OCI-LY3 (cell line): ENCODE measurements at regions not wholly inside any gene's neighbourhood (a gene's known extent, or its start where the extent isn't known, plus 50 kb on each side); places are given as distances from the start of the nearest gene placed in this dataset.

Source experiments
- H2AFZ ChIP-seq: fragments of 200-600, 300-600 bp; shearing (Covaris generic); 2 replicates; pipeline ENCODE4 v1.6.0; 2014; ENCODE audit warnings: antibody characterized with exemption, low read depth, low read length
- H3K27ac ChIP-seq: fragments of 200-600, 300-600 bp; sonication (generic); 2 replicates; pipeline ENCODE4 v1.5.1; 2014; ENCODE audit warnings: mild to moderate bottlenecking, low read length, moderate library complexity, mixed read lengths
- H3K27me3 ChIP-seq: fragments of 200-600, 300-600 bp; sonication (generic); 2 replicates; pipeline ENCODE4 v1.6.1; 2014; ENCODE audit warnings: low read depth, low read length, mixed read lengths
- H3K36me3 ChIP-seq: fragments of 200-600, 300-600 bp; sonication (generic); replicated peaks from 2 replicates; pipeline ENCODE3; 2014; ENCODE audit warnings: low read depth, low read length, mixed read lengths
- H3K4me1 ChIP-seq: fragments of 300-600, 200-600 bp; sonication (generic); 2 replicates; pipeline ENCODE4 v1.6.1; 2014; ENCODE audit warnings: low read length, mixed read lengths
- H3K4me2 ChIP-seq: fragments of 200-600, 300-600 bp; sonication (generic); 2 replicates; pipeline ENCODE4 v1.6.1; 2014; ENCODE audit warnings: low read length, mixed read lengths
- H3K4me3 ChIP-seq: fragments of 300-600, 200-600 bp; sonication (generic); 2 replicates; pipeline ENCODE4 v1.5.1; 2014; ENCODE audit warnings: antibody characterized with exemption, mild to moderate bottlenecking, low read length, moderate library complexity
- H3K79me2 ChIP-seq: fragments of 300-600, 200-600 bp; shearing (Covaris generic); 2 replicates; pipeline ENCODE4 v1.6.1; 2014; ENCODE audit warnings: mild to moderate bottlenecking, low read length, mixed read lengths
- H3K9ac ChIP-seq: fragments of 300-600, 200-600 bp; shearing (Covaris generic); 2 replicates; pipeline ENCODE4 v1.6.0; 2014; ENCODE audit warnings: mild to moderate bottlenecking, low read length, moderate library complexity
- H3K9me3 ChIP-seq: fragments of 200-600, 300-600 bp; shearing (Covaris generic); 2 replicates; pipeline ENCODE4 v1.6.1; 2014; ENCODE audit warnings: low read length, mixed read lengths; ENCODE audit not compliant: insufficient read depth
- H4K20me1 ChIP-seq: fragments of 200-600, 300-600 bp; sonication (generic); 2 replicates; pipeline ENCODE4 v1.6.1; 2016; ENCODE audit warnings: low read length, mixed read lengths; ENCODE audit not compliant: insufficient read depth
- CTCF ChIP-seq: fragments of 200-600, 300-600 bp; sonication (generic); IDR thresholded peaks from 2 replicates; pipeline ENCODE4 v1.5.1; 2014; ENCODE audit warnings: antibody characterized with exemption, low read length, low read depth
- EZH2phosphoT487 ChIP-seq: fragments of 200-600 bp; shearing (Covaris generic); IDR thresholded peaks from 2 replicates; pipeline ENCODE4 v1.6.1; 2018; ENCODE audit warnings: antibody characterized with exemption, mixed run types, low read depth

GRCh38 chr3:64400706-64401105 lies 175.4 kb upstream of the PRICKLE2 start:
- TF ChIP-seq CTCF: no peak
- TF ChIP-seq EZH2phosphoT487: no peak
- no peaks in the 10 kb centered on the region for H3K36me3 ChIP-seq
- no peak overlapping the region for H3K4me3 ChIP-seq
- no peak overlapping the region for H3K9ac ChIP-seq
- H3K4me1 ChIP-seq: no peaks in the 10 kb centered on the region
- no peaks in the 10 kb centered on the region for H3K79me2 ChIP-seq
- no peak overlapping the region for H3K27ac ChIP-seq
- no peaks in the 10 kb centered on the region for H3K27me3 ChIP-seq
- H4K20me1 ChIP-seq: no peaks in the 10 kb centered on the region
- H3K4me2 ChIP-seq: no peak overlapping the region
- no peak overlapping the region for H2AFZ ChIP-seq
- H3K9me3 ChIP-seq: no peaks in the 10 kb centered on the region

- Histone ChIP-seq H3K27ac (no peak overlapping the region), H3K4me2 (no peak overlapping the region), H3K4me1 (no peaks in the 10 kb centered on the region), H3K9ac (no peak overlapping the region), H3K36me3 (no peaks in the 10 kb centered on the region), H3K79me2 (no peaks in the 10 kb centered on the region), H3K4me3 (no peak overlapping the region), H3K9me3 (no peaks in the 10 kb centered on the region), H2AFZ (no peak overlapping the region; the same call in 1 of the 2 replicates), H3K27me3 (no peaks in the 10 kb centered on the region), H4K20me1 (no peaks in the 10 kb centered on the region)
- TF ChIP-seq EZH2phosphoT487 (no peak), CTCF (peak; percentile 81)
These were observed 174.0 kb upstream of the PRICKLE2 start for GRCh38 chr3:64399205-64399800.

GRCh38 chr3:64398476-64398875 lies 173.2 kb upstream of the PRICKLE2 start:
- no peak overlapping the region for H2AFZ ChIP-seq
- TF ChIP-seq CTCF: no peak
- no peak for TF ChIP-seq EZH2phosphoT487
- H3K4me2 ChIP-seq: no peak overlapping the region
- H3K9ac ChIP-seq: no peak overlapping the region
- no peaks in the 10 kb centered on the region for H3K9me3 ChIP-seq
- H3K36me3 ChIP-seq: no peaks in the 10 kb centered on the region
- no peaks in the 10 kb centered on the region for H3K27me3 ChIP-seq
- no peak overlapping the region for H3K27ac ChIP-seq
- H3K4me3 ChIP-seq: no peak overlapping the region
- no peaks in the 10 kb centered on the region for H3K4me1 ChIP-seq
- no peaks in the 10 kb centered on the region for H4K20me1 ChIP-seq
- no peaks in the 10 kb centered on the region for H3K79me2 ChIP-seq

- H3K4me3 ChIP-seq: no peak overlapping the region
- no peaks in the 10 kb centered on the region for H3K9me3 ChIP-seq
- no peak overlapping the region for H3K27ac ChIP-seq
- no peaks in the 10 kb centered on the region for H3K27me3 ChIP-seq
- H3K9ac ChIP-seq: no peak overlapping the region
- no peaks in the 10 kb centered on the region for H4K20me1 ChIP-seq
- H2AFZ ChIP-seq: no peak overlapping the region
- H3K4me1 ChIP-seq: no peaks in the 10 kb centered on the region
- no peak overlapping the region for H3K4me2 ChIP-seq
- TF ChIP-seq EZH2phosphoT487 (no peak), CTCF (no peak)
- H3K36me3 ChIP-seq: no peaks in the 10 kb centered on the region
- H3K79me2 ChIP-seq: no peaks in the 10 kb centered on the region
These were observed 172.7 kb upstream of the PRICKLE2 start for GRCh38 chr3:64398006-64398405.
